Trophoblast cell (in vitro differentiated cells and primary cell): ENCODE measurements at regions not wholly inside any gene's neighbourhood (a gene's known extent, or its start where the extent isn't known, plus 50 kb on each side); places are given as distances from the start of the nearest gene placed in this dataset.

Source experiments
- DNase-seq, 2 donors: peaks; one replicate each; pipeline ENCODE4 v3.0.0-alpha.2; 2016
- H2AFZ ChIP-seq: 2 replicates; pipeline ENCODE4 v1.6.1; 2013; ENCODE audit warnings: low read length, moderate library complexity, mild to moderate bottlenecking; ENCODE audit not compliant: insufficient read depth, poor library complexity
- H2AK5ac ChIP-seq: 2 replicates; pipeline ENCODE4 v1.6.1; 2013; ENCODE audit warnings: mild to moderate bottlenecking, low read length
- H2BK120ac ChIP-seq: 2 replicates; pipeline ENCODE4 v1.6.1; 2013; ENCODE audit warnings: low read length, mild to moderate bottlenecking, moderate library complexity; ENCODE audit not compliant: insufficient read depth, poor library complexity
- H2BK12ac ChIP-seq: 2 replicates; pipeline ENCODE4 v1.6.1; 2013; ENCODE audit warnings: mild to moderate bottlenecking, low read length, moderate library complexity
- H2BK5ac ChIP-seq: 2 replicates; pipeline ENCODE4 v1.6.1; 2013; ENCODE audit warnings: low read length, low read depth, moderate library complexity, mild to moderate bottlenecking; ENCODE audit not compliant: poor library complexity
- H3K14ac ChIP-seq: 2 replicates; pipeline ENCODE4 v1.6.1; 2013; ENCODE audit warnings: mild to moderate bottlenecking, low read length
- H3K18ac ChIP-seq: 2 replicates; pipeline ENCODE4 v1.6.1; 2013; ENCODE audit warnings: mild to moderate bottlenecking, low read length
- H3K23ac ChIP-seq: 2 replicates; pipeline ENCODE4 v1.6.1; 2013; ENCODE audit warnings: low read length
- H3K27ac ChIP-seq: 2 replicates; pipeline ENCODE4 v1.5.1; 2013; ENCODE audit warnings: low read depth, mild to moderate bottlenecking, inconsistent platforms, low read length, moderate library complexity
- H3K27me3 ChIP-seq: 2 replicates; pipeline ENCODE4 v1.6.1; 2013; ENCODE audit warnings: inconsistent platforms, mild to moderate bottlenecking, low read length, moderate library complexity; ENCODE audit not compliant: insufficient read depth
- H3K36me3 ChIP-seq, 2 experiments: 1 replicate in 1 of 2; 2 replicates in 1 of 2; pipeline ENCODE4 v1.6.1; 2013; ENCODE audit warnings: low read length in 2 of 2, mild to moderate bottlenecking in 2 of 2, moderate library complexity in 1 of 2; ENCODE audit not compliant: insufficient read depth in 2 of 2, control insufficient read depth in 1 of 2
- H3K4ac ChIP-seq: 2 replicates; pipeline ENCODE4 v1.6.1; 2013; ENCODE audit warnings: low read depth, mild to moderate bottlenecking, low read length, moderate library complexity
- H3K4me1 ChIP-seq, 2 experiments: 1 replicate in 1 of 2; 2 replicates in 1 of 2; pipeline ENCODE4 v1.6.1; 2013; ENCODE audit warnings: low read length in 2 of 2, mild to moderate bottlenecking in 2 of 2, moderate library complexity in 1 of 2; ENCODE audit not compliant: insufficient read depth in 2 of 2, control insufficient read depth in 1 of 2
- H3K4me2 ChIP-seq: 2 replicates; pipeline ENCODE4 v1.6.1; 2013; ENCODE audit warnings: inconsistent platforms, mild to moderate bottlenecking, low read length, moderate library complexity
- H3K4me3 ChIP-seq: 2 replicates; pipeline ENCODE4 v1.5.1; 2013; ENCODE audit warnings: mild to moderate bottlenecking, low read depth, low read length, inconsistent platforms
- H3K79me1 ChIP-seq: one replicate; pipeline ENCODE4 v1.6.1; 2013; ENCODE audit warnings: low read length
- H3K79me2 ChIP-seq: 2 replicates; pipeline ENCODE4 v1.6.1; 2013; ENCODE audit warnings: low read length, mild to moderate bottlenecking; ENCODE audit not compliant: control insufficient read depth, insufficient read depth, poor library complexity
- H3K9ac ChIP-seq: 2 replicates; pipeline ENCODE4 v1.6.1; 2013; ENCODE audit warnings: mild to moderate bottlenecking, low read length
- H3K9me3 ChIP-seq: 2 replicates; pipeline ENCODE4 v1.6.1; 2013; ENCODE audit warnings: low read depth, mild to moderate bottlenecking, control low read depth, inconsistent platforms, low read length; ENCODE audit not compliant: insufficient read depth
- H4K12ac ChIP-seq: 2 replicates; pipeline ENCODE4 v1.6.1; 2013; ENCODE audit warnings: low read depth, mild to moderate bottlenecking, low read length, moderate library complexity
- H4K8ac ChIP-seq: 2 replicates; pipeline ENCODE4 v1.6.1; 2013; ENCODE audit warnings: low read depth, mild to moderate bottlenecking, low read length, moderate library complexity
- H4K91ac ChIP-seq: one replicate; pipeline ENCODE4 v1.6.1; 2013; ENCODE audit warnings: low read depth, mild to moderate bottlenecking, low read length, moderate library complexity
- WGBS: extraction: QIAGEN DNeasy Blood & Tissue Kit; methylation state at CpG from one replicate; pipeline ENCODE4 v1.1.7; 2013; ENCODE audit warnings: missing lambda C conversion rate; ENCODE audit not compliant: insufficient read length, insufficient coverage; ENCODE audit errors: extremely low coverage; 5-methylcytosine and 5-hydroxymethylcytosine counted together

- Histone ChIP-seq H3K36me3 (no peaks in the 10 kb centered on the region), H3K4ac (no peak overlapping the region), H3K23ac (no peak overlapping the region), H4K91ac (no peak overlapping the region), H4K8ac (no peak overlapping the region), H3K9me3 (no peaks in the 10 kb centered on the region), H2BK12ac (no peak overlapping the region), H3K27me3 (no peaks in the 10 kb centered on the region), H3K18ac (no peak overlapping the region), H2BK5ac (no peak overlapping the region), H3K14ac (no peak overlapping the region), H2AFZ (no peak overlapping the region), H3K79me2 (no peaks in the 10 kb centered on the region), H3K4me2 (no peak overlapping the region), H3K9ac (no peak overlapping the region), H3K27ac (no peak overlapping the region), H4K12ac (no peak overlapping the region), H3K79me1 (no peaks in the 10 kb centered on the region), H2AK5ac (no peak overlapping the region), H3K4me3 (no peak overlapping the region), H3K4me1 (no peaks in the 10 kb centered on the region), H2BK120ac (no peak overlapping the region)
- DNase-seq, result no peak
- WGBS, result no CpG with 5 or more reads among the region's 3 CpGs
Measured at GRCh38 chr7:119514326-119514725, 758.6 kb upstream of the KCND2 start.

- Histone ChIP-seq H3K9me3 (no peaks in the 10 kb centered on the region), H2AK5ac (no peak overlapping the region), H3K18ac (no peak overlapping the region), H3K4me2 (no peak overlapping the region), H3K9ac (no peak overlapping the region), H2BK120ac (no peak overlapping the region), H3K14ac (no peak overlapping the region), H2BK12ac (no peak overlapping the region), H3K4me3 (no peak overlapping the region), H3K79me1 (no peaks in the 10 kb centered on the region), H2AFZ (no peak overlapping the region), H3K27ac (no peak overlapping the region), H3K27me3 (no peaks in the 10 kb centered on the region), H3K23ac (no peak overlapping the region), H3K36me3 (no peaks in the 10 kb centered on the region), H4K8ac (no peak overlapping the region), H3K79me2 (no peaks in the 10 kb centered on the region), H4K12ac (no peak overlapping the region), H2BK5ac (no peak overlapping the region), H4K91ac (no peak overlapping the region), H3K4ac (no peak overlapping the region), H3K4me1 (no peaks in the 10 kb centered on the region)
- WGBS, result no CpG with 5 or more reads among the region's 5 CpGs
- DNase-seq, result no peak
Measured at GRCh38 chr7:119515214-119515613, 757.8 kb upstream of the KCND2 start.

- Histone ChIP-seq H3K4me2 (no peak overlapping the region), H3K36me3 (no peaks in the 10 kb centered on the region), H2AK5ac (no peak overlapping the region), H3K79me1 (no peaks in the 10 kb centered on the region), H4K8ac (no peak overlapping the region), H3K9ac (no peak overlapping the region), H3K27me3 (no peaks in the 10 kb centered on the region), H3K4me1 (no peaks in the 10 kb centered on the region), H3K79me2 (no peaks in the 10 kb centered on the region), H3K4me3 (no peak overlapping the region), H3K27ac (no peak overlapping the region), H4K91ac (no peak overlapping the region), H3K14ac (no peak overlapping the region), H2BK5ac (no peak overlapping the region), H2BK120ac (no peak overlapping the region), H3K18ac (no peak overlapping the region), H3K9me3 (no peaks in the 10 kb centered on the region), H4K12ac (no peak overlapping the region), H2BK12ac (no peak overlapping the region), H3K23ac (no peak overlapping the region), H2AFZ (no peak overlapping the region), H3K4ac (no peak overlapping the region)
- no CpG with 5 or more reads among the region's 3 CpGs for WGBS
- DNase-seq, result no peak
Measured at GRCh38 chr7:119515962-119516361, 757.0 kb upstream of the KCND2 start.

- H3K79me1 ChIP-seq, result no peaks in the 10 kb centered on the region
- no peak overlapping the region for H3K18ac ChIP-seq
- no peaks in the 10 kb centered on the region for H3K79me2 ChIP-seq
- no peak overlapping the region for H4K8ac ChIP-seq
- no peaks in the 10 kb centered on the region for H3K9me3 ChIP-seq
- no peaks in the 10 kb centered on the region for H3K27me3 ChIP-seq
- no peak for DNase-seq
- no peak overlapping the region for H3K4me2 ChIP-seq
- no peaks in the 10 kb centered on the region for H3K36me3 ChIP-seq
- no peak overlapping the region for H2BK5ac ChIP-seq
- H2AFZ ChIP-seq, result no peak overlapping the region
- no peak overlapping the region for H2BK120ac ChIP-seq
- no peak overlapping the region for H3K14ac ChIP-seq
- H3K9ac ChIP-seq, result no peak overlapping the region
- H3K4ac ChIP-seq, result no peak overlapping the region
- no CpG with 5 or more reads among the region's 1 CpG for WGBS
- H2BK12ac ChIP-seq, result no peak overlapping the region
- no peak overlapping the region for H4K91ac ChIP-seq
- no peak overlapping the region for H3K4me3 ChIP-seq
- H2AK5ac ChIP-seq, result no peak overlapping the region
- H3K23ac ChIP-seq, result no peak overlapping the region
- no peaks in the 10 kb centered on the region for H3K4me1 ChIP-seq
- no peak overlapping the region for H3K27ac ChIP-seq
- H4K12ac ChIP-seq, result no peak overlapping the region
Measured at GRCh38 chr7:119522263-119522662, 750.7 kb upstream of the KCND2 start.
